Fibroblast of pulmonary artery (primary cell): ENCODE measurements at regions not wholly inside any gene's neighbourhood (a gene's known extent, or its start where the extent isn't known, plus 50 kb on each side); places are given as distances from the start of the nearest gene placed in this dataset.

Experiments
- DNase-seq: peaks from one replicate; pipeline ENCODE4 v3.0.0-alpha.2; 2010; ENCODE audit warnings: low read depth
- H3K4me3 ChIP-seq: replicated peaks from 2 replicates; pipeline ENCODE4 v1.5.1; 2011; ENCODE audit warnings: low read depth, mild to moderate bottlenecking, control low read depth, low read length, moderate library complexity
- TF ChIP-seq, protein P1 (sequence below): IDR thresholded peaks from 2 replicates; pipeline ENCODE4 v1.5.1; 2011; ENCODE audit warnings: mild to moderate bottlenecking, control low read depth, low read length, inconsistent platforms; ENCODE audit errors: missing control alignments

DNA sequence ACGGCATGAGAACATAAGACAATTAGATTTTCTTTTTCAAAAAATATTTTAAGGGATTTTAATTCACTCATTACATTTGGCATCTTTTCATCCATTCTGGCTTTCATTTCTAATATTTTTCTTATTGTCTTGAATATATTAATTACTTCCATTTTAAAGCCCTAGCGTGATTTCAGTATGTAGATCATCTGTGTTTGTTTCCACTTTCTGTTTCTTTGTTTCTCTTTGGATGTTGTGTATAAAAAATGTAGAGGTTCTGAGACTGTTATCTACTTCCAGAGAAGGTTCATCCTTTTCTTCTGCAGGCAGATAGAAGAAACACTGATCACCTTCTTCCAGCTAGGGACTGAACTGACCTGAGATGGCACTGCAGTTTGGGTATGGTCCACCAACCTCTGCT, 664.4 kb upstream of the SLC39A10 start:
- no peak overlapping the region for H3K4me3 ChIP-seq
- DNase-seq = no peak
- TF ChIP-seq, protein P1, sequence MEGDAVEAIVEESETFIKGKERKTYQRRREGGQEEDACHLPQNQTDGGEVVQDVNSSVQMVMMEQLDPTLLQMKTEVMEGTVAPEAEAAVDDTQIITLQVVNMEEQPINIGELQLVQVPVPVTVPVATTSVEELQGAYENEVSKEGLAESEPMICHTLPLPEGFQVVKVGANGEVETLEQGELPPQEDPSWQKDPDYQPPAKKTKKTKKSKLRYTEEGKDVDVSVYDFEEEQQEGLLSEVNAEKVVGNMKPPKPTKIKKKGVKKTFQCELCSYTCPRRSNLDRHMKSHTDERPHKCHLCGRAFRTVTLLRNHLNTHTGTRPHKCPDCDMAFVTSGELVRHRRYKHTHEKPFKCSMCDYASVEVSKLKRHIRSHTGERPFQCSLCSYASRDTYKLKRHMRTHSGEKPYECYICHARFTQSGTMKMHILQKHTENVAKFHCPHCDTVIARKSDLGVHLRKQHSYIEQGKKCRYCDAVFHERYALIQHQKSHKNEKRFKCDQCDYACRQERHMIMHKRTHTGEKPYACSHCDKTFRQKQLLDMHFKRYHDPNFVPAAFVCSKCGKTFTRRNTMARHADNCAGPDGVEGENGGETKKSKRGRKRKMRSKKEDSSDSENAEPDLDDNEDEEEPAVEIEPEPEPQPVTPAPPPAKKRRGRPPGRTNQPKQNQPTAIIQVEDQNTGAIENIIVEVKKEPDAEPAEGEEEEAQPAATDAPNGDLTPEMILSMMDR = no peak

DNA sequence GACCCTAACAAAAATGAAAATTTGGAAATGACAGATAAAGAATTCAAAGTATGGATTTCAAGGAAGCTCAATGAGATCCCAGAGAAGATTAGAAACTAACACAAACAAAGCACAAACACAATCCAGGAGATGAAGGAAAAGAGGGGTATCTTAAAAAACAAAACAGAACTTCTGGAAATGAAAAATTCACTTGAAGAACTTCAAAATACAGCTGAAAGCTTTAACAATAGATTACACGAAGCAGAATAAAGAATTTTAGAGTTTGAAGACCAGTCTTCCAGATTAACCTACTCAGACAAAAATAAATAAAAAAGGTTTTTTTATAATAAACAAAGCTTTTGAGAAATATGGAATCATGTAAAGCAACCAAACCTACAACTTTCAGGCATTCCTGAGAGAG, 671.8 kb upstream of the SLC39A10 start:
- no peak for DNase-seq
- H3K4me3 ChIP-seq = no peak overlapping the region
- TF ChIP-seq, protein P1 = no peak

DNA sequence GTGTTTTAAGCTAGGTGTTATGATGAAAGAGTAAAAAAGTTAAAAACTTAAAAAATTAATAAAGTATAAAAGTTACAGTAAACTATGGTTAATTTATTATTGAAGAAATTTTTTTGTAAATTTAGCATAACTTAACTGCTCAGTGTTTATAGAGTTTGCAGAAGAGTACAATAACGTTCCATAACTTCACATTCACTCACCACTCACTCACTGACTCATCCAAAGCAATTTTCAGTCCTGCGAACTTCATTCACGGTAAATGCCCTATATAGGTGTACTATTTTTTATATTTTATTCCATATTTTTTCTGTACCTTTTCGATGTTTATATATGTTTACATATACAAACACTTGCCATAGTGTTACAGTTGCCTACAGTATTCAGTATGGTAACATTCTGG, 694.8 kb upstream of the SLC39A10 start:
- no peak for DNase-seq
- TF ChIP-seq, protein P1 = no peak
- H3K4me3 ChIP-seq = no peak overlapping the region

DNA sequence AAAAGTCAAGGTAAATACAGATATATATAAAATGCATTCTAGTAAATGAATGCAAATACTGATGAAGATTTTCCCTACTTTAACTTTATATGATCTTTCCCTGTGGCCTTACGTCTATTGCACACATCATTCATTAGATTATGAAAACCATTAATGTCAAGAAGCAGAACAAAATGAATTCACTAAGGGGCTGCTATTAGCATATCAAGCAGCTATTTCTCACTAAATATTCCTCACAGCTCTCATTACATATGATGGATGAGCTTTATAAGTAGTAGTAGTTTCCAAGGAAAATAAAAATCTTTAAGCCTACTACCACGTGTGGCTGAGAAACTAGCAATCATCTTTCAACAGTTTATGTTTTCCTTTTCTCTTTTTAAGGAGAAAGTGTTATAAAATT, 702.8 kb upstream of the SLC39A10 start:
- no peak overlapping the region for H3K4me3 ChIP-seq
- TF ChIP-seq, protein P1 = no peak
- DNase-seq = no peak

DNA sequence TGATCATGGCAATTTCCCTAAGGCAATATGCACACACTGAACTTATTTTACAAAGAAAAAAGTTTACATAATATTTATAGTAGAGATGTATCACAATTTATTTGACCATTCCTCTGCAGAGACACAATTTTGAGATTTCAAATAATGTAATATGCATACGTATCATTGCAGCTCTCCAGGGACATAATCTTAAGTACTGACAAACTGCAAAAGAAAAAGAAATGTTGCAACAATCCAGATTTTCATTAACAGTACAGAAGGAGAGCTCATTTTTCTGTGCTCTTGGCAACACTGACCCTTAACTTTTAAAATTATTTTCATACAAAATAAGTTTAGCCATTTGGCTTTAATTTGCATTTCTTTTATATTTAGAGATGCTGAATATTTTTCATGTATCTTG, 710.2 kb upstream of the SLC39A10 start:
- H3K4me3 ChIP-seq = no peak overlapping the region
- no peak for DNase-seq
- TF ChIP-seq, protein P1 = no peak

DNA sequence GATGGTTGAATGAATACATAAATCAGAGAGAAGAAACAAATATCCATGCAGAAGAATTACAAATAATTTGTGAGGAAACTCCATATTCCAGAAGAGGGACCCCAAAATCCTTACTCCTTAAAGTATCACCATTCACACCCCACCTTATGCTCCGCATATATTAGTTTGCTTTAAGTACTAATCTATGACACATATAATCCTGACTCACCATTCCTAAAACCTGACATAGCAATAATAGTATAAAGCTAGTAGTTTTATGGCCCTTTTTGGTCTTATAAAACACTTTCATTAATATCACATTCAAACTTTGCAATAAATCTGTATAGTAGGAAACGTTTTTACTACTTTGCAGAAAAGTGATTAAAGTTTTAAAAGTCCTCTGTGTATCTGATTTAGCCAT, 719.0 kb upstream of the SLC39A10 start:
- TF ChIP-seq, protein P1 = no peak
- no peak overlapping the region for H3K4me3 ChIP-seq
- DNase-seq = no peak

DNA sequence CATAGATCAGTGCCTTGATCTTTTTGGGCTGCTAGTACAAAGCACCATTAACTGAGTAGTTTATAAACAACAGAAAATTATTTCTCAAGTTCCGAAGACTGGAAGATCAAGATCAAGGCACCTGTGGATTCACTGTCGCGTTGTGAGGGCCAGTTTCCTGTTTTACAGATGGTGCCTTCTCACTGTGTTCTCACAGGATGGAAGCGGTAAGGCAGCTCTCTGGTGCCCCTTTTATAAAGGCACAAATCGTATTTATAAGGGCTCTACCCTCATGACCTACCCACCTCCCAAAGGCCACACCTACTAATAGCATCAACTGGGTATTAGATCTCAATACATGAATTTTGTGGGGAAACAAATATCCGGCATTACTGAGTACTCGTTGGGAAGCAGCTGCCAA, 729.5 kb upstream of the SLC39A10 start:
- H3K4me3 ChIP-seq = no peak overlapping the region
- no peak for DNase-seq
- TF ChIP-seq, protein P1 = no peak
